Tibial nerve (tissue), 4 donors: ENCODE measurements at regions not wholly inside any gene's neighbourhood (a gene's known extent, or its start where the extent isn't known, plus 50 kb on each side); places are given as distances from the start of the nearest gene placed in this dataset.
"Not testable (repeated sequence)": the region's sequence is repeated elsewhere in the genome, so short reads cannot be mapped to it uniquely, and the experiment has no call there.

Source experiments
- DNase-seq, 2 donors: peaks; one replicate each; pipeline ENCODE4 v3.0.0-alpha.2; 2019; ENCODE audit warnings: low spot score in 2 of 2
- H3K27ac ChIP-seq, 4 donors: fragments of 200-600 bp; sonication (generic) in 3 of 4; one replicate each; pipeline ENCODE4 v1.5.1; 2017 to 2019; ENCODE audit warnings: mild to moderate bottlenecking in 1 of 4
- H3K27me3 ChIP-seq, 2 donors: fragments of 200-600 bp; sonication (generic) in 1 of 2; one replicate each; pipeline versions ENCODE4 v1.5.1 to v1.6.0; 2017 to 2019
- H3K36me3 ChIP-seq, 3 donors: fragments of 200-600 bp; sonication (generic); one replicate each; pipeline ENCODE4 v1.5.1; 2018 to 2019
- H3K4me1 ChIP-seq, 4 donors: fragments of 200-600 bp; sonication (generic) in 3 of 4; one replicate each; pipeline ENCODE4 v1.5.1; 2017 to 2019
- H3K4me3 ChIP-seq, 4 donors: fragments of 200-600 bp; sonication (generic) in 3 of 4; one replicate each; pipeline ENCODE4 v1.5.1; 2017 to 2019; ENCODE audit warnings: mild to moderate bottlenecking in 1 of 4, moderate library complexity in 1 of 4
- H3K9me3 ChIP-seq, 4 donors: fragments of 200-600 bp; sonication (generic) in 3 of 4; one replicate each; pipeline ENCODE4 v1.5.1; 2017 to 2019
- CTCF ChIP-seq, 5 experiments: fragments of 200-600 bp in 3 of 5; fragments of 450-650 bp in 2 of 5; sonication (generic) in 3 of 5; IDR thresholded peaks; one replicate each; pipeline ENCODE4 v1.5.1; 2016 to 2019; ENCODE audit warnings: antibody characterized with exemption in 5 of 5, mild to moderate bottlenecking in 3 of 5, moderate library complexity in 2 of 5
- EP300 ChIP-seq, 2 donors: sonication (generic); formaldehyde crosslinking; IDR thresholded peaks; one replicate each; pipeline ENCODE4 v1.6.1; 2017; ENCODE audit warnings: antibody characterized with exemption in 2 of 2, mild to moderate bottlenecking in 1 of 2
- POLR2A ChIP-seq, 2 donors: fragments of 450-650 bp; IDR thresholded peaks; one replicate each; pipeline ENCODE4 v1.6.1; 2017; ENCODE audit warnings: antibody characterized with exemption in 2 of 2, mild to moderate bottlenecking in 2 of 2, moderate library complexity in 2 of 2
- WGBS, 2 donors: methylation state at CpG; one replicate each; pipeline ENCODE4 v1.1.5; 2018; 5-methylcytosine and 5-hydroxymethylcytosine counted together

- H3K27me3 ChIP-seq, result no peaks in the 10 kb centered on the region
- WGBS, 2 donors, result 59 to 67% methylated on average over 3 of the region's 3 CpGs
- no peak for DNase-seq
Measured at GRCh38 chr20:55424968-55425367, 580.4 kb downstream of the CBLN4 start.

GRCh38 chr20:55424476-55424875, 580.8 kb downstream of the CBLN4 start:
- H3K36me3 ChIP-seq, result no peaks in the 10 kb centered on the region
- no peak for DNase-seq
- no peak for TF ChIP-seq POLR2A (IDR thresholded peaks at IDR 0.05)
- no peak for TF ChIP-seq CTCF (IDR thresholded peaks at IDR 0.05)
- no peak for TF ChIP-seq EP300 (IDR thresholded peaks at IDR 0.05)
- 51 to 69% methylated on average over 3 of the region's 3 CpGs for WGBS, 2 donors
- H3K27ac ChIP-seq, result no peak overlapping the region
- H3K4me1 ChIP-seq, result no peaks in the 10 kb centered on the region
- H3K9me3 ChIP-seq, result no peaks in the 10 kb centered on the region
- no peaks in the 10 kb centered on the region for H3K27me3 ChIP-seq
- H3K4me3 ChIP-seq, result no peak overlapping the region

More at GRCh38 chr20:55424968-55425367, 580.4 kb downstream of the CBLN4 start:
- Histone ChIP-seq H3K4me3 (no peak overlapping the region), H3K4me1 (no peaks in the 10 kb centered on the region), H3K36me3 (no peaks in the 10 kb centered on the region), H3K27ac (no peak overlapping the region), H3K9me3 (no peaks in the 10 kb centered on the region)
- TF ChIP-seq CTCF (IDR thresholded peaks at IDR 0.05) (no peak), POLR2A (IDR thresholded peaks at IDR 0.05) (no peak), EP300 (IDR thresholded peaks at IDR 0.05) (no peak)

GRCh38 chr20:55417836-55418235, 587.5 kb downstream of the CBLN4 start:
- Histone ChIP-seq H3K36me3 (no peaks in the 10 kb centered on the region), H3K27ac (no peak overlapping the region), H3K4me3 (no peak overlapping the region), H3K27me3 (no peaks in the 10 kb centered on the region), H3K9me3 (no peaks in the 10 kb centered on the region), H3K4me1 (peaks cover 0 to 5% (median 0%) of the 10 kb centered on the region in 4 donors)
- TF ChIP-seq CTCF (IDR thresholded peaks at IDR 0.05), result no peak
- TF ChIP-seq POLR2A (IDR thresholded peaks at IDR 0.05), result no peak
- TF ChIP-seq EP300 (IDR thresholded peaks at IDR 0.05), result no peak
- WGBS, 2 donors, result 19 to 28% methylated on average over 1 of the region's 1 CpG
- no peak for DNase-seq

- no peaks in the 10 kb centered on the region for H3K27me3 ChIP-seq
- no peaks in the 10 kb centered on the region for H3K36me3 ChIP-seq
- 36 to 44% methylated on average over 7 of the region's 7 CpGs for WGBS, 2 donors
- no peak for DNase-seq
- no peak overlapping the region for H3K4me3 ChIP-seq
- H3K9me3 ChIP-seq, result no peaks in the 10 kb centered on the region
- peaks cover 0 to 5% (median 0%) of the 10 kb centered on the region in 4 donors for H3K4me1 ChIP-seq
- TF ChIP-seq POLR2A (IDR thresholded peaks at IDR 0.05) (no peak), CTCF (IDR thresholded peaks at IDR 0.05) (peak in 4 of 5 experiments; percentile 15 to 45 (median 24)), EP300 (IDR thresholded peaks at IDR 0.05) (no peak)
- no peak overlapping the region for H3K27ac ChIP-seq
Measured at GRCh38 chr20:55415567-55416142, 589.7 kb downstream of the CBLN4 start.

GRCh38 chr20:55412508-55412907, 592.8 kb downstream of the CBLN4 start:
- 86 to 100% methylated on average over 1 of the region's 1 CpG for WGBS, 2 donors
- H3K4me1 ChIP-seq, H3K27me3 ChIP-seq, H3K36me3 ChIP-seq, H3K27ac ChIP-seq, DNase-seq, H3K4me3 ChIP-seq, H3K9me3 ChIP-seq: not testable (repeated sequence)

- WGBS, 2 donors, result 62 to 65% methylated on average over 2 of the region's 2 CpGs
- H3K36me3 ChIP-seq, result no peaks in the 10 kb centered on the region
- no peak overlapping the region for H3K27ac ChIP-seq
- no peak for TF ChIP-seq EP300 (IDR thresholded peaks at IDR 0.05)
- TF ChIP-seq POLR2A (IDR thresholded peaks at IDR 0.05), result no peak
- no peak for TF ChIP-seq CTCF (IDR thresholded peaks at IDR 0.05)
- peaks cover 0 to 10% (median 2%) of the 10 kb centered on the region in 4 donors for H3K9me3 ChIP-seq
- no peaks in the 10 kb centered on the region for H3K4me1 ChIP-seq
- H3K27me3 ChIP-seq, result no peaks in the 10 kb centered on the region
- no peak overlapping the region for H3K4me3 ChIP-seq
- no peak for DNase-seq
Measured at GRCh38 chr20:55406891-55407290, 598.4 kb downstream of the CBLN4 start.
